ENCODE measurements at regions not wholly inside any gene's neighbourhood (a gene's known extent, or its start where the extent isn't known, plus 50 kb on each side); places are given as distances from the start of the nearest gene placed in this dataset.
"Not testable (repeated sequence)": the region's sequence is repeated elsewhere in the genome, so short reads cannot be mapped to it uniquely, and the experiment has no call there.

DNA sequence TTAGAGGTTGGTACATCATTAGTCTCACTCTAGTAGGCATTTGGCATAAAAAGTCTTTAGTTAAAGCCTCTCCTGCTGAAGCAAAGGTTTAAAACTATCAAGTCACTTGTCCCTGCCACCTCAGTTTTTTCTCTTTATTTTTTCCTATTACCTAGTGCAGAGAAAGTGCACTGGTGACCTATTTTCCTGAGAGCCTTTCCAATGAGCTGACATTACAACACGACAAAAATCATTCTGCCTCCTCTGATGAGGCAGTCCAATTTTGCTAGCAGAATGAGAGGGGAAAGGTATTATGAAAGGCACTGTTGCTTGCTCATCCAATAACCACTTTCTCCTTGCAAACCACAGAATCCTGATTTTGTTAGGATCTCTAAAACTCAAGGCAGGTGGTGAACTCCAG, 73.3 kb upstream of the SGK1 start:
- Histone ChIP-seq H3K9me3 (replicated peaks in 1 of 2; ENCODE audit: control insufficient read depth in 2 of 2, insufficient read depth in 1 of 2, low read depth in 1 of 2, low read length in 2 of 2) (no peaks in the 10 kb centered on the region), H3K4ac (ENCODE audit: low read length) (no peak overlapping the region), H2BK5ac (ENCODE audit: low read length) (no peak overlapping the region), H3K79me1 (ENCODE audit: low read depth, low read length) (no peaks in the 10 kb centered on the region), H2BK12ac (ENCODE audit: low read length) (no peak overlapping the region), H3K9ac (ENCODE audit: low read depth, low read length, poor library complexity) (no peak overlapping the region), H3K14ac (ENCODE audit: low read length) (no peak overlapping the region), H3K4me2 (ENCODE audit: insufficient read depth, low read length, poor library complexity, severe bottlenecking) (no peak overlapping the region), H2BK15ac (ENCODE audit: low read length) (no peak overlapping the region), H3K23ac (ENCODE audit: low read depth, low read length, poor library complexity) (no peak overlapping the region), H3K27ac (replicated peaks; ENCODE audit: low read length) (no peak overlapping the region), H2AK5ac (ENCODE audit: low read depth, low read length) (no peak overlapping the region), H2BK120ac (ENCODE audit: low read depth, low read length) (no peak overlapping the region), H2AFZ (ENCODE audit: low read length) (no peak overlapping the region), H4K91ac (ENCODE audit: low read depth, low read length, poor library complexity) (no peak overlapping the region), H3K4me1 (ENCODE audit: control insufficient read depth in 2 of 2, insufficient read depth in 1 of 2, low read depth in 1 of 2, low read length in 2 of 2) (peaks cover 0 to 2% of the 10 kb centered on the region in 2 donors), H3K4me3 (ENCODE audit: low read length in 2 of 2) (no peak overlapping the region), H3K18ac (ENCODE audit: low read length) (no peak overlapping the region), H3K36me3 (replicated peaks in 1 of 2; ENCODE audit: control insufficient read depth in 2 of 2, insufficient read depth in 2 of 2, low read length in 2 of 2) (no peaks in the 10 kb centered on the region), H4K8ac (ENCODE audit: low read depth, low read length) (no peak overlapping the region), H3K27me3 (ENCODE audit: control insufficient read depth in 3 of 3, insufficient read depth in 3 of 3, low read depth in 1 of 3, low read length in 3 of 3) (no peaks in the 10 kb centered on the region)
- WGBS, 2 donors (ENCODE audit: extremely low coverage in 2 of 2, insufficient read length in 2 of 2, insufficient replicate concordance in 1 of 2) = no CpG with 5 or more reads among the region's 1 CpG
- DNase-seq (ENCODE audit: low spot score) = no peak

DNA sequence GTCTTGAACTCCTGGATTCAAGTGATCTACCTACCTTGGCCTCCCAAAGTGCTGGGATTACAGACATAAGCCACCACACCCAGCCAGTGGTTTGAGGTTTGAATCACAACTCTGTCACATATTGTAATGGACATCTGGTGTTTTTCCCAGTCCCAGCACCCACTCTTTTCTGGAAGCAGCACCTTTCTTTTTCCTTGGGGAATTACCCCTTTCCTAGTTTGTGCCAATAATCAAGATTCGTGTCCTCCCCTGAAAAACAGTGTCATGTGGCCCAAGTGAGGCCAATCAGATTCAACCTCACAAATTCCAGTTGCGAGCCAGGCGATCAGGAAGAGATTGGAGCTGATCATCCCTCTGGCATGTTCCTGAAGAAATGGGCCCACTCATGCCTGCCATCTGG, 71.7 kb upstream of the SGK1 start:
- Histone ChIP-seq H3K14ac (ENCODE audit: low read length) (no peak overlapping the region), H3K9ac (ENCODE audit: low read depth, low read length, poor library complexity) (no peak overlapping the region), H3K4me1 (ENCODE audit: control insufficient read depth in 2 of 2, insufficient read depth in 1 of 2, low read depth in 1 of 2, low read length in 2 of 2) (peaks cover 0 to 2% of the 10 kb centered on the region in 2 donors), H2BK120ac (ENCODE audit: low read depth, low read length) (no peak overlapping the region), H2BK5ac (ENCODE audit: low read length) (no peak overlapping the region), H4K8ac (ENCODE audit: low read depth, low read length) (no peak overlapping the region), H2AK5ac (ENCODE audit: low read depth, low read length) (no peak overlapping the region), H3K27ac (replicated peaks; ENCODE audit: low read length) (no peak overlapping the region), H3K18ac (ENCODE audit: low read length) (no peak overlapping the region), H3K27me3 (ENCODE audit: control insufficient read depth in 3 of 3, insufficient read depth in 3 of 3, low read depth in 1 of 3, low read length in 3 of 3) (no peaks in the 10 kb centered on the region), H3K4me2 (ENCODE audit: insufficient read depth, low read length, poor library complexity, severe bottlenecking) (no peak overlapping the region), H4K91ac (ENCODE audit: low read depth, low read length, poor library complexity) (no peak overlapping the region), H2BK15ac (ENCODE audit: low read length) (no peak overlapping the region), H2BK12ac (ENCODE audit: low read length) (no peak overlapping the region), H3K23ac (ENCODE audit: low read depth, low read length, poor library complexity) (no peak overlapping the region), H3K79me1 (ENCODE audit: low read depth, low read length) (no peaks in the 10 kb centered on the region), H3K9me3 (replicated peaks in 1 of 2; ENCODE audit: control insufficient read depth in 2 of 2, insufficient read depth in 1 of 2, low read depth in 1 of 2, low read length in 2 of 2) (no peaks in the 10 kb centered on the region), H3K4me3 (ENCODE audit: low read length in 2 of 2) (no peak overlapping the region), H3K36me3 (replicated peaks in 1 of 2; ENCODE audit: control insufficient read depth in 2 of 2, insufficient read depth in 2 of 2, low read length in 2 of 2) (no peaks in the 10 kb centered on the region), H2AFZ (ENCODE audit: low read length) (no peak overlapping the region), H3K4ac (ENCODE audit: low read length) (no peak overlapping the region)
- WGBS, 2 donors (ENCODE audit: extremely low coverage in 2 of 2, insufficient read length in 2 of 2, insufficient replicate concordance in 1 of 2) = no CpG with 5 or more reads among the region's 3 CpGs
- no peak for DNase-seq (ENCODE audit: low spot score)

DNA sequence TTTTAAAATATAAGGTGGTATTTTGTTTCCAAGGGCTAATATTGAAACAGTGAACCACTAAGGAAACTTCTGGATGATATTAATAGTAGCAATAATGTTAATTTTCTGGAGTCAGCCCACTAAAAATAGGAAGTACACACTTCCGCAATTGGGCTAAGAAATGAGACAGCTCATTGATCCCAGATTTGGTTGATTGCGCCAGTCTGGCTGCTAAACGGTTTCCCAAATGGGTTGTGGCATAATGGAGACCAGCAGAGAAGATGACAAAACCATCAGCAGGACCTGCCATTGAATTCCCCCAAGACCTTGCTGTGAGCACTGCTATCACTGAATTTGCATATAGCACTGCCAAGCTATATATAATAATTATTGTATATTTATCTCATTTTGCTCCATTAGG, 71.2 kb upstream of the SGK1 start:
- no peak for DNase-seq (ENCODE audit: low spot score)
- no peak overlapping the region for H4K91ac ChIP-seq (ENCODE audit: low read depth, low read length, poor library complexity)

DNA sequence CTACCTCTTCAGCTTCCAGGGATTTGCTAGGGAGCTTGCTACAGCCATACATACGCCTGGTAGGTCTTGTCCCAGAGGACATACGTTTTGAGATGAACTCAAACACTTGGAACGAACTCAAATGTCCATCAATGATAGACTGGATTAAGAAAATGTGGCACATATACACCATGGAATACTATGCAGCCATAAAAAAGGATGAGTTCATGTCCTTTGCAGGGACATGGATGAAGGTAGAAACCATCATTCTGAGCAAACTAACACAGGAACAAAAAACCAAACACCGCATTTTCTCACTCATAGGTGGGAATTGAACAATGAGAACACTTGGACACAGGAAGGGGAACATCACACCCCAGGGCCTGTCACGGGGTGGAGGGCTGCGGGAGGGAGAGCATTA, 68.6 kb upstream of the SGK1 start:
- not testable (repeated sequence) for H3K18ac ChIP-seq (ENCODE audit: low read length); H4K91ac ChIP-seq (ENCODE audit: low read depth, low read length, poor library complexity); H4K8ac ChIP-seq (ENCODE audit: low read depth, low read length); H3K27ac ChIP-seq (replicated peaks; ENCODE audit: low read length); DNase-seq (ENCODE audit: low spot score); H3K23ac ChIP-seq (ENCODE audit: low read depth, low read length, poor library complexity); H3K4ac ChIP-seq (ENCODE audit: low read length); H2BK12ac ChIP-seq (ENCODE audit: low read length); H2BK5ac ChIP-seq (ENCODE audit: low read length); H3K4me2 ChIP-seq (ENCODE audit: insufficient read depth, low read length, poor library complexity, severe bottlenecking); H3K4me3 ChIP-seq (ENCODE audit: low read length in 2 of 2); H3K9me3 ChIP-seq (replicated peaks in 1 of 2; ENCODE audit: control insufficient read depth in 2 of 2, insufficient read depth in 1 of 2, low read depth in 1 of 2, low read length in 2 of 2); H2AK5ac ChIP-seq (ENCODE audit: low read depth, low read length); H2AFZ ChIP-seq (ENCODE audit: low read length); H3K14ac ChIP-seq (ENCODE audit: low read length); H3K36me3 ChIP-seq (replicated peaks in 1 of 2; ENCODE audit: control insufficient read depth in 2 of 2, insufficient read depth in 2 of 2, low read length in 2 of 2); H2BK15ac ChIP-seq (ENCODE audit: low read length); H3K79me1 ChIP-seq (ENCODE audit: low read depth, low read length); H3K4me1 ChIP-seq (ENCODE audit: control insufficient read depth in 2 of 2, insufficient read depth in 1 of 2, low read depth in 1 of 2, low read length in 2 of 2); H3K27me3 ChIP-seq (ENCODE audit: control insufficient read depth in 3 of 3, insufficient read depth in 3 of 3, low read depth in 1 of 3, low read length in 3 of 3); H2BK120ac ChIP-seq (ENCODE audit: low read depth, low read length); H3K9ac ChIP-seq (ENCODE audit: low read depth, low read length, poor library complexity)
- no CpG with 5 or more reads among the region's 6 CpGs for WGBS, 2 donors (ENCODE audit: extremely low coverage in 2 of 2, insufficient read length in 2 of 2, insufficient replicate concordance in 1 of 2)

More for the DNA sequence above, 71.2 kb upstream of the SGK1 start:
- Histone ChIP-seq H3K27me3 (ENCODE audit: control insufficient read depth in 3 of 3, insufficient read depth in 3 of 3, low read depth in 1 of 3, low read length in 3 of 3) (no peaks in the 10 kb centered on the region), H3K14ac (ENCODE audit: low read length) (no peak overlapping the region), H3K4me1 (ENCODE audit: control insufficient read depth in 2 of 2, insufficient read depth in 1 of 2, low read depth in 1 of 2, low read length in 2 of 2) (peaks cover 0 to 2% of the 10 kb centered on the region in 2 donors), H3K36me3 (replicated peaks in 1 of 2; ENCODE audit: control insufficient read depth in 2 of 2, insufficient read depth in 2 of 2, low read length in 2 of 2) (no peaks in the 10 kb centered on the region), H2BK120ac (ENCODE audit: low read depth, low read length) (no peak overlapping the region), H3K18ac (ENCODE audit: low read length) (no peak overlapping the region), H3K4ac (ENCODE audit: low read length) (no peak overlapping the region), H3K27ac (replicated peaks; ENCODE audit: low read length) (no peak overlapping the region), H3K4me3 (ENCODE audit: low read length in 2 of 2) (no peak overlapping the region), H3K4me2 (ENCODE audit: insufficient read depth, low read length, poor library complexity, severe bottlenecking) (no peak overlapping the region), H2BK12ac (ENCODE audit: low read length) (no peak overlapping the region), H2BK15ac (ENCODE audit: low read length) (no peak overlapping the region), H2BK5ac (ENCODE audit: low read length) (no peak overlapping the region), H2AFZ (ENCODE audit: low read length) (no peak overlapping the region), H3K9me3 (replicated peaks in 1 of 2; ENCODE audit: control insufficient read depth in 2 of 2, insufficient read depth in 1 of 2, low read depth in 1 of 2, low read length in 2 of 2) (no peaks in the 10 kb centered on the region), H2AK5ac (ENCODE audit: low read depth, low read length) (no peak overlapping the region), H4K8ac (ENCODE audit: low read depth, low read length) (no peak overlapping the region), H3K79me1 (ENCODE audit: low read depth, low read length) (no peaks in the 10 kb centered on the region), H3K9ac (ENCODE audit: low read depth, low read length, poor library complexity) (no peak overlapping the region), H3K23ac (ENCODE audit: low read depth, low read length, poor library complexity) (no peak overlapping the region)
- no CpG with 5 or more reads among the region's 3 CpGs for WGBS, 2 donors (ENCODE audit: extremely low coverage in 2 of 2, insufficient read length in 2 of 2, insufficient replicate concordance in 1 of 2)

All from neuronal stem cell (in vitro differentiated cells).